ENCODE measurements at regions not wholly inside any gene's neighbourhood (a gene's known extent, or its start where the extent isn't known, plus 50 kb on each side); places are given as distances from the start of the nearest gene placed in this dataset.

GRCh38 chr2:60629801-60630385 lies 76.4 kb upstream of the BCL11A start:
- H3K27me3 Mint-ChIP-seq = peaks cover 36% of the 10 kb centered on the region
- H3K4me1 ChIP-seq (ENCODE audit: insufficient read depth, low read length) = no peaks in the 10 kb centered on the region
- ATAC-seq (ENCODE audit: poor library complexity) = no peak

GRCh38 chr2:60633615-60634014 lies 80.2 kb upstream of the BCL11A start:
- no peaks in the 10 kb centered on the region for H3K36me3 Mint-ChIP-seq (ENCODE audit: low read depth)
- H3K36me3 ChIP-seq (ENCODE audit: insufficient read depth, low read length) = no peaks in the 10 kb centered on the region
- H3K9me3 ChIP-seq (ENCODE audit: control insufficient read depth in 1 of 2, insufficient read depth in 1 of 2, low read length in 2 of 2) = no peaks in the 10 kb centered on the region
- DNase-seq = no peak
- TF ChIP-seq CTCF (IDR thresholded peaks at IDR 0.05) = no peak
- H3K4me3 Mint-ChIP-seq = no peak overlapping the region
- CTCF ChIA-PET = no interaction called here
- POLR2A ChIA-PET = no interaction called here
- H3K27me3 Mint-ChIP-seq = peaks cover 21% of the 10 kb centered on the region
- H3K9me3 Mint-ChIP-seq = no peaks in the 10 kb centered on the region
- ATAC-seq (ENCODE audit: poor library complexity) = no peak
- no peak overlapping the region for H3K4me3 ChIP-seq (ENCODE audit: low read length)
- intact Hi-C loops (cut with DNase I, micrococcal nuclease) = no loop called here
- no peaks in the 10 kb centered on the region for H3K4me1 Mint-ChIP-seq (ENCODE audit: low read depth)
- H3K4me1 ChIP-seq (ENCODE audit: insufficient read depth, low read length) = no peaks in the 10 kb centered on the region
- peaks cover 0 to 10% of the 10 kb centered on the region in 2 experiments for H3K27me3 ChIP-seq (ENCODE audit: control insufficient read depth in 1 of 2, insufficient read depth in 2 of 2, low read length in 2 of 2)
- H3K27ac Mint-ChIP-seq = no peak overlapping the region
- no peak overlapping the region for H3K27ac ChIP-seq (ENCODE audit: low read depth in 1 of 2, low read length in 2 of 2)

More at GRCh38 chr2:60629801-60630385, 76.4 kb upstream of the BCL11A start:
- intact Hi-C loops (cut with DNase I, micrococcal nuclease) = no loop called here
- no peak for TF ChIP-seq CTCF (IDR thresholded peaks at IDR 0.05)
- Histone ChIP-seq H3K36me3 (ENCODE audit: insufficient read depth, low read length) (no peaks in the 10 kb centered on the region), H3K4me3 (ENCODE audit: low read length) (no peak overlapping the region), H3K27me3 (ENCODE audit: control insufficient read depth in 1 of 2, insufficient read depth in 2 of 2, low read length in 2 of 2) (peaks cover 5 to 10% of the 10 kb centered on the region in 2 experiments), H3K27ac (ENCODE audit: low read depth in 1 of 2, low read length in 2 of 2) (no peak overlapping the region), H3K9me3 (ENCODE audit: control insufficient read depth in 1 of 2, insufficient read depth in 1 of 2, low read length in 2 of 2) (no peaks in the 10 kb centered on the region)
- no peaks in the 10 kb centered on the region for H3K9me3 Mint-ChIP-seq
- ChIA-PET CTCF (interaction anchor here (1.5 kb wide), 1 partner anchor 14 kb away, joined by 4 read pairs; no protein-coding TSS in a partner anchor), POLR2A (no interaction called here)
- H3K36me3 Mint-ChIP-seq (ENCODE audit: low read depth) = no peaks in the 10 kb centered on the region
- no peak overlapping the region for H3K4me3 Mint-ChIP-seq
- H3K4me1 Mint-ChIP-seq (ENCODE audit: low read depth) = no peaks in the 10 kb centered on the region
- no peak for DNase-seq
- H3K27ac Mint-ChIP-seq = no peak overlapping the region

DNA sequence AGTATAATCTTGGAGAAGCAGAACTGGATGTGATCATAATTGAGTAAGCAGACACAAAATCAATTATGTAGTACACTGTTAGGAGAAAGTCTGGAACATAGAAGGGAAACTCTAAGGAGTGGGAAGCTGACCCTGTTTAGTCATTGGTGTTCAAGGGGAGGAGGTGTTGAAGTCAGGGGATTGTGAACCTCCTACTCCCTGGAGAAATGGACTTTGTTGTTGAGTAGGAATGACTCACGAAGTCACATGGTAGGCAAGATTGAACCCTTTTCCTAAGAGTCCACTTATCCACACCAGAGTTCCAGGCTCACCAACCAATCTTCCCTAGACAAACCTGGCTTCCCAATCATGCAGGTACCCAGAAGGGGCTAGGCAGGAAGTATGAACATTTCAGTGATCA lies 81.0 kb upstream of the BCL11A start:
- no peaks in the 10 kb centered on the region for H3K9me3 ChIP-seq (ENCODE audit: control insufficient read depth in 1 of 2, insufficient read depth in 1 of 2, low read length in 2 of 2)
- H3K27ac ChIP-seq (ENCODE audit: low read depth in 1 of 2, low read length in 2 of 2) = no peak overlapping the region
- no peaks in the 10 kb centered on the region for H3K4me1 Mint-ChIP-seq (ENCODE audit: low read depth)
- H3K4me3 Mint-ChIP-seq = no peak overlapping the region
- ATAC-seq (ENCODE audit: poor library complexity) (no peak), DNase-seq (no peak)
- peaks cover 0 to 10% of the 10 kb centered on the region in 2 experiments for H3K27me3 ChIP-seq (ENCODE audit: control insufficient read depth in 1 of 2, insufficient read depth in 2 of 2, low read length in 2 of 2)
- H3K27me3 Mint-ChIP-seq = peaks cover 16% of the 10 kb centered on the region
- no peaks in the 10 kb centered on the region for H3K36me3 ChIP-seq (ENCODE audit: insufficient read depth, low read length)
- no peak overlapping the region for H3K27ac Mint-ChIP-seq
- no peaks in the 10 kb centered on the region for H3K9me3 Mint-ChIP-seq
- no peaks in the 10 kb centered on the region for H3K4me1 ChIP-seq (ENCODE audit: insufficient read depth, low read length)
- ChIA-PET CTCF (interaction anchor here (0.6 kb wide), 1 partner anchor 1007 kb away, joined by 3 read pairs; no protein-coding TSS in a partner anchor), POLR2A (no interaction called here)
- no peaks in the 10 kb centered on the region for H3K36me3 Mint-ChIP-seq (ENCODE audit: low read depth)
- no peak for TF ChIP-seq CTCF (IDR thresholded peaks at IDR 0.05)
- intact Hi-C loops (cut with DNase I, micrococcal nuclease) = no loop called here
- no peak overlapping the region for H3K4me3 ChIP-seq (ENCODE audit: low read length)

Measured in CD4-positive, alpha-beta T cell (primary cell).